ELF-1 (cell line): ENCODE measurements at regions not wholly inside any gene's neighbourhood (a gene's known extent, or its start where the extent isn't known, plus 50 kb on each side); places are given as distances from the start of the nearest gene placed in this dataset.
A peak's percentile ranks its signal among the peaks of the same experiment; 100 is the strongest.

Experiments
- DNase-seq: peaks from one replicate; pipeline ENCODE4 v3.0.0-alpha.2; 2016; ENCODE audit warnings: low read depth, low spot score

DNA sequence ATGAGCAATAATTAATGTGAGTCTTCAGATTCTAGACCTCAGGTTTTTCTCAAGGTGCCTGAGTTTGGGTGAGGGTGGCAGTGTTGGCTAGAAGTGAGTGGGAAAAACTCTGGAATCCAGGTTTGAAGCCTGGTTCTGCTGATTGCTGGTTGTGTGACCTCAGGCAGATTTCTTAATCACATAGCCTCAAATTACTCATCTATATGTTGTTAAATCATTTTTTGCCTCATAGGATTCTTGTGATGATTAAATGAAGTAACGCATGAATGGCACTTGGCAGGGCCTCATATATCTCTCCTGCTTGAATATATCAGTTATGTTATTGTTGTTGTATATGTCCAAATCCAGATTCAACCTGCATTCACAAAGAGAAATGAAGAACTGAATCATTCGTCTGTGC is 60.5 kb downstream of the NR2F2 start:
- DNase-seq = no peak

- peak; percentile 68 for DNase-seq
Observed at GRCh38 chr15:96392380-96393208, 62.1 kb downstream of the NR2F2 start.

DNA sequence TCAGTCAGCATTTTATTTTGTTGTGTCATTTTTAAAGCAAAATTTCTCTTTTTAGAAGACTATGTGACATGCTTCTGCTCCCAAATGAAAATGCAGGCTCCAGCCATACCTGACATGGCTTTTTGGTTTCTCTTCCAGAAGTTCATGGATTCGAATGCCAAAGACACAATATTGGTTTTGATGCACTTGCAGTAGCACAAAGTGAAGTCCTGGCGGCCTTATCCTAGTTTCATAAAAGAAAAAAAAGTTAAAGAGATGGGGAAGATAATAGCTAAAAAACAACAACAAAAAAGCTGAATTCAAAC is 62.7 kb downstream of the NR2F2 start:
- DNase-seq = no peak

DNA sequence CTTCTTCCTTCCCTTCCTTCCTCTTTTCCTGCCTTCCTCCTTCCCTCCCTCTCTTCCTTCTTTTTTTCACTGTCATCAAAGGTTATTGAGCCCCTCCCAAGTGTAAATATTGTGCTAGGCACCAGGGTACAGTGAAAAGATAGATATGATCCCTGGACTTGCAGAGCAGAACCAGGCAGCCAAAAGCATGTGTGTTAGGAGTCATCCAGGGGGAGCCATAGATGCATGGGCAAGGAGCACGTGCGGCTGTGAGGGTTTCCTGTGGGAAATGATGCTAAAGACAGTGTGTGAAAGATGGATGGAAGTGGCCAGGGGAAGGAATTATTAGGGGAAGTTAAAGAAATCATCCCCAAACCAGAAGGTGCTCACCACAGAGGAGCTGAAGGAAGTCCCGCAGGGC is 65.2 kb downstream of the NR2F2 start:
- no peak for DNase-seq

DNA sequence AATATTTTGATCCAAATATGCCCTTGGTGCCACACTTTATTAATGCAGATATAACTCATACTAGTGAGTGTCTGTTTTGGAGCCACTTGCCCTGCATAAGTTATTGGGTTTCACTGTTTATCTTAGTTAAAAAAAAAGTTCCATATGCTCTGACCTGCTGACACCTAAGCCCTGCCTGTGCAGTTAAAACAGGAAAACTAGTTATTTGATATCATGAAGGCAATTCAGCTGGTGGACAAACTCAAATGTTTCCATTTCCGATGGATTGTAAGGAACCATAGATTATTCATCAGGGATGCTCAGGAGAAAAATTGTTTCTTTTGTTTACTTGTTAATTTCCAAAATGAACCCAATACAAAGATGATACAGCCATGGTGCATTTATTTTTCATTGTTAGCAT is 68.3 kb downstream of the NR2F2 start:
- DNase-seq = no peak

DNA sequence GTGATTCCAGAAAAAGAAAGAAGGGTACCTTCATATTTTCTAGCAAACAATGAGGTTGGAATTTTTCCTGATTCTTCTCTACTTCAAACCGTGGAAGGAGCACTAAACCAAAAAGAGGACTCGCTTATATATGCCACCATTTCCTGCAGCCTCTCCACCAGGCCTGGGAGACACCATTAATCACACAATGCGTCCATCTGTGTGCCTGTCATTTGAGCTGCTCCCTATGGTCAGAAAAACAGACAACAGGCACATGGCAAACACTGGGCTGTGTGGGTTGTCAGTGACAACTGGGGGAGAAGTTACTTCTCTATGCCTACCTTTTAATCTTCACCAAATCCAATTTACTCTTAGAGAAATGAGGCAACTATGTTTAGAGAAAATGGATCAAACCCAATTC is 71.9 kb downstream of the NR2F2 start:
- no peak for DNase-seq

DNA sequence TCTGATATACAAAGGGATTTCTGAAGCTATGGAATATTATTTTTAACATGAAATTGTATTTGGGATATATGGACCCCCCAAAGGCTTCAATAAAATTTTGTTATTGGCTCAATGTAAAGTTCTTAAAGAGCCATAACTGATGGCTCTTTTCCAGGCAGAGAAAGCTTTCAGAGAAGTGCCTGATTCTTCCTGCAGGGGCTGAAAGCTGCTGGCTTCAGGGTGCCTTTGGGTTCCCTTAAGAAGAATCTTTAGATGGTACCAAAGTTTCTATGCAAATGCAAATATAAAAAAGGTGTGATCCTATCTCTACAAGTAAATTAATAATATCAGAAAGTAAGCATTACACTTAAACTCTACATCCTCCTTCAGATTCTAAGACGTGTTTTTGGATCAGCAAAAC is 72.6 kb downstream of the NR2F2 start:
- no peak for DNase-seq

DNA sequence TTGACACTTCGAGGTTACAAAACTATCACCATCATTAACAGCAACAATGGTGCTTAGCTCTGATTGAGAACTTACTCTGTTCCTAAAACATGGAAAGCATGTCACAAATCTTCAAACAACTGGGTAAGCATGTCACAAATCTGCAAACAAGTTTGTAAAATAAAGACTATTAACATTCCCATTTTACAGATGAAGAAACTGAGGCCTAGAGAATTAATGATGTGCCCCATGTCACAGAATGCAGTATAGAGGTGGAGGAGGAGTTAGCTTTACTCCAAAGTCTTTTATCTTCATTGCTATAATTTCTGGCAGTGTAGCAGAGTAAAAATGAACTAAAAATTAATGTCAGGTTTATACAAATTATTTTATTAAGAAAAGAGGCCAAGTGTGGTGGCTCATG is 73.4 kb downstream of the NR2F2 start:
- no peak for DNase-seq

DNA sequence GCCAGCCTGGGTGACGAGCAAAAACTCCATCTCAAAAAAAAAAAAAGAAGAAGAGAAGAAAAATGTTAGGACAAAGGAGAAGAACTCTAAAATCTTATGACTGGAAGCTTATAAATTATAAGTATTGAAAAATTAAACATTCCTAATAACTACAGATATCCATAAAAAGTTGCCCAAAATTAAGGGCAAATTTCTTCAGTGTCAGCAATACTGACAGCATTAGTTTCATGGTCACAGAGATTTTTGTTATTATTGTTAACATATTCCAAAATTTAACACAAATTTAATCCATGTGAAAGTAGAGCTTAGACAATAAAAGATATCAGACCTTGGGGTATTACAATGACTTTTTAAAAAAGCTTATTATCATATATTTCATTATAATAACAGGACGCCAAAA is 74.1 kb downstream of the NR2F2 start:
- no peak for DNase-seq

DNA sequence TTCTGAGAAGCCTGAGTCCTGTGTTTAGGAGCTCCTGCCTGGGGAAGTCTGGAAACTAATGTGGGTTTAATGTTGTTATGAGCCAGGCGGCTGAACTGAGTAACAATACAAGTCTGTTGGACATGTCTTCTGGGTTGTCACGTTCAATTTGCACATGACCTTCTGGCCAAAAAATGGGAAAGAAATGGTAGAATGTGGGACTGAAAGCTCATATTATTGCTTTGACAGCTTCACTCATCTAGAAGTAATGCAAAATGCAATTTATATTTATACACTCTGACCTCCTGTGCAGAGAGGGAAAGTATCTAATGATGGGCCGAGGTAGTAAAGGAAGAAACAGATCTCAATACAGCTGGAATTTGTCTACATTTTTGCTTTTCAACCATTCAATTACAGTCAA is 75.8 kb downstream of the NR2F2 start:
- no peak for DNase-seq

- DNase-seq = no peak
Observed at GRCh38 chr15:96406701-96407100, 76.2 kb downstream of the NR2F2 start.

DNA sequence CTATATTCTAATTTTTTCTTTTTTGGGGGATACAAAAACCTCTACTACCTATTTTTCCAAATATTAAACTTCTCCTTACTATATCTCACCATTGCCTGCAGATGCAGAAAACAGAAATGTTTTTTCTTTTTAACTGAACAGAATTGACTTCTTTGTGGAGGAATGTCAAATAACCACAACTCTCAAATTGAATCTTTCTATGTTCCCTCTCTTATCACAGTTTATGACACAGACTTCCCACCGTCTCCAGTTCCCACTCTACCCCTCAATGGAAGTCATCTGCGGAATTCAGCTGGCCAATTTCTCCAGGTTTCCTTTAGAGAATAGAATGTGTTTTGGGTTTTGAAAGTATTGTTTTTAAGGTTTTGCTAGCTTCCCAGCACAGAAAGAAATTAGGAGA is 77.0 kb downstream of the NR2F2 start:
- DNase-seq = no peak

DNA sequence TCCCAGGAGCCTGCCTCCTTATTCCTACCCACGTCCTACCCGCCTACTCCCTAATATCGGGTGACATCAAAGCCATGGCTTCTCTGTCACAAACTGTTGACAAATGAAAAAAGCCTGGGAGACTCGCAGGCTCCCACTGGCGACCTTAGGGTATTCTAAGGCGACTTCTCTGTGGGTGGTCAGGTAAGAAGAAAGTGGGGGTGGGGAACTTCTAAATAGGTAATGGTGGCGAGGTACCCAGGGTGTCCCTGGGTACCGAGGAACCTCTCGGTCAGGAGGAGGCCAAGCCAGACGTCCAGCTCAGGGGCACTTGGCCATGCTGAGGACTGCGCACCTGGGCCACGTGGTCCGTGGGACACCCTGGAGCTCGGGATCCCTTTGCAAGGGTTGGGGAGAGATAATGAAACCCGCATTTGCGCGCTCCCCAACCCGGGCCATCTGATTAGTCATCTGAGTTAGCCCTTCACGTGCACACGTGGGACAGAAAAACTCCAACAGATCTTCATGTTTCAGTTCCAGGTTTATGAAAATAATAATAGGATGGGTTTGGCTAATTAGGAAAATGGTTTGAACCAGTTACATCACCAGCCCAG is 78.2 kb downstream of the NR2F2 start:
- no peak for DNase-seq

- DNase-seq = peak; percentile 39
Observed at GRCh38 chr15:96409215-96410138, 79.0 kb downstream of the NR2F2 start.

DNA sequence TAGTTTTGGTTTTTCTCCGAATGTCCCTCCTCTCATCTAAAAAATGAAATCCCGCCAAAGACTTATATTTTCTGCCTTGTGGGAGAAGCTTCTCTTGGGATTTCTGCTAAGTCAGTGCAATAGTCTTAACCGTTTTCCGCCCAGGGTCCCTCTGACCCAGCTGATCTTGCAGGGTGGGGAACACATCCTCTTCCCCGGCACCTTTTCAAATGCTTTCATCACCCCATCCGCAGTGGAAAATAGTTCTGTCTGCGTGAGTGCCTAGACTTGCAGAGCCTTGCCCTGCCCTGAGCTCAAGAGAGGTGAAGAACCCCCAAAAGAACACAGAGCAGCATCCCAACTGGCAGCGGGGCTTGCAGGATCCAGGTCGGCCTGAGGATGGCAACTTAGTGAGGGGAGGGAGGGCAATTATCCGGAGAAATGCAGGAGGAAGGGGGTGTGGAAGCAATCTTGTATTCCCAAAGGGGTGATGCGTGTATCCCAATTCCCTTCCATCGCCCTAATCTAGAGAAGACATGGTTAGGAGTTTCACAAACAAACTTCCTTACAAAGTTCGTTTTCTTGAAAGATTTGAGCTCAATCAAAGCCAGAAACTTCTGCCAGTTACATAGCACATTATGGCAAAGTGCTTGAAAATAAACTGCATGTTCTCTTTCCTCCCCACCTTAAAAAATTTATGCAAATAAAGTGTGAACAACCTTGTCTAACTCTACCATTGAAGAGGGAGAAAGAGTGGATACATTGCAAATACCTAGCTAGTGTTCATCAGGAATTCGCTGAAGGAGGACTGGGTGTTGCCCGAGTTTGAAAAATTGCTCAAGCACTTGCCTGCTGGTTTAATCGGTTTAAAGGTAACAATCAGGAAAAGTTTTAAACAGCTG is 79.9 kb downstream of the NR2F2 start:
- DNase-seq = peak; percentile 32

- DNase-seq = no peak
Observed at GRCh38 chr15:96411056-96412031, 80.8 kb downstream of the NR2F2 start.

DNA sequence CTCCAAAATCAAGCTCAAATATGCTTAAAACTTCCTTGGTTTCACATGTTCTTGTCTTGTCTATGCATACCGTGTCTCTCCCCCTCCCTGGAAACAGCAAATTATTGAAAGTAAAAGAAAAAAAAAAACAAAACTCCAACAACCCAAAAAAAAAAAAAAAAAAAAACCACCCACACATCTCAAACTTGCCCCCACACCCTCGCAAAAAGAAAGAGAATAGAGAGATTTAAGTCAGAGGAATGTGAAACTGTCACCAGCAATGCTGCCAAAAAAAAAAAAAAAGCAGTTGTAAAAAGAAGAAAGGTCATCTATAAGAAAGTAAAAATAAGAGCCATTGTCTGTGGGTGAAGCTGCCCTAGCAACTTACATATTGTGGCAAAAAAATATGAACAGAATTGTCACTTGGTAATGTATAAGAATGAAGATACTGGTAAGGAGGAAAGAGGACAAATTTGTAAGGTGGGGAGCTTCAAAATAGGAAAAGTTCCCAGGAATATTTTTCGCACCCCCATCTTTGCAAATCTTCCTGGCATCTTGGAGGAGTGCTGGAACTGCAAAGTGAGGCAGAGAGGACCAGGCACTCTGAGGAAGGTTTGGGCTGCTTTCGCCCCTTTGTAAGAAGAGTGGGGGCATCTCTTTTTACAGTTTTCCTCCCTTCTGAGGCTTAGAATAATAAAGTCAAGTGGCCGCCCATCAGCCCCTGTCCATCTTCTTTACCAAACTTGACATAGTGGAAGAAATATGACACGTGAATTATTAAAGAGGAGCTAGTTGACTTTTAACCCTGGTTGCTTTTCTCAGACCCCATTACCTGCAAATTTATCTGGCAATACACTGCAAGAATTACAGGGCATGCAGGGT is 81.8 kb downstream of the NR2F2 start:
- no peak for DNase-seq

- no peak for DNase-seq
Observed at GRCh38 chr15:96412906-96413231, 82.4 kb downstream of the NR2F2 start.

GRCh38 chr15:96413657-96414056 is 83.2 kb downstream of the NR2F2 start:
- DNase-seq = no peak

DNA sequence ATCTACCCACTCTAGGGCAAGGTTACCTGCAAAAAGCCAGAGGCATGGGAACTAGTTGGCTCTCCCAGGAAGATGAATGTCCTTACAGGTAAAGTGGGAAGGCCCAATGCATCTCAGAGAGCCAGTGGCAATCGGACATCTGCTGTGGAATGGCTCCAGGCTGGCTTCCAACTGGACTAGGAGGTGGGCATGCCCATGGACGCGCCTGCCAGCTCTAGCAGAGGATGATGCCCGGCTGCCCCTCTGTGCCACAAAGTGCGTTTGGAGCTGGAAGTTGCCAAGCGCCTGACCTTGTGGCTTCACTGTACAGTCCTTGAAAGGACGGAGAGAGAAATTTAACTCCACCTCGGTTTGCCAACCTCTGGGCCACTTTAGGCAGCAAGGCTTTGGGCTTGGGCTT is 84.4 kb downstream of the NR2F2 start:
- no peak for DNase-seq
